Suprapubic skin (tissue), 4 donors: ENCODE measurements at regions not wholly inside any gene's neighbourhood (a gene's known extent, or its start where the extent isn't known, plus 50 kb on each side); places are given as distances from the start of the nearest gene placed in this dataset.

ENCODE experiments used
- EP300 ChIP-seq: sonication (generic); formaldehyde crosslinking; IDR thresholded peaks from one replicate; pipeline ENCODE4 v1.6.1; 2017; ENCODE audit warnings: antibody characterized with exemption
- POLR2A ChIP-seq, 2 donors: fragments of 450-650 bp; IDR thresholded peaks; one replicate each; pipeline ENCODE4 v1.6.1; 2017; ENCODE audit warnings: antibody characterized with exemption in 2 of 2, mild to moderate bottlenecking in 2 of 2, moderate library complexity in 2 of 2
- POLR2AphosphoS5 ChIP-seq, 3 donors: sonication (generic); formaldehyde crosslinking; IDR thresholded peaks; one replicate each; pipeline ENCODE4 v1.6.1; 2017; ENCODE audit warnings: antibody characterized with exemption in 3 of 3
- TF ChIP-seq, protein P1 (sequence below), 2 donors: fragments of 200-600 bp in 1 of 2; fragments of 450-650 bp in 1 of 2; sonication (generic) in 1 of 2; IDR thresholded peaks; one replicate each; pipeline ENCODE4 v1.5.1; 2016 to 2019; ENCODE audit warnings: antibody characterized with exemption in 2 of 2, mild to moderate bottlenecking in 1 of 2, moderate library complexity in 1 of 2

DNA sequence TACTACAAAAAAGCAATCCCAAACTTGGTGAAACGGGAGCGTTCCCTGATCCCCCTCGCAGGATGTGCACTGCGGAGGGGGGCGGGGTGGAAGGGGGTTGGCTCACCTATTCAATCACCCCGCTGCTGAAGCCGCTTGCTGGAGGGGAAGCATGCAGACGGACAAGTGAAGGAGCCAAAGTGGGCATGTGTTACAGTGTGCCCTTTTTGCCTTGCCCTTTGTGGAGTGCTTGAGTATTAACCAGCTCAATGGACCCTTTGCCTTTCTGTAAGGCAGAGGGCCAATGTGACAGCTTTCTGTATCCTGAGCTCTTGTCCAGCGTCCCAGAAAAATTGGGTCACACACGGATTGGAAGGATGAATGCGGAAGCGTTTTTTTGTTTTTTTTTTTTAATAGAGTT is 348.9 kb upstream of the NPSR1 start:
- TF ChIP-seq POLR2A (IDR thresholded peaks at IDR 0.05) = no peak
- TF ChIP-seq, protein P1, sequence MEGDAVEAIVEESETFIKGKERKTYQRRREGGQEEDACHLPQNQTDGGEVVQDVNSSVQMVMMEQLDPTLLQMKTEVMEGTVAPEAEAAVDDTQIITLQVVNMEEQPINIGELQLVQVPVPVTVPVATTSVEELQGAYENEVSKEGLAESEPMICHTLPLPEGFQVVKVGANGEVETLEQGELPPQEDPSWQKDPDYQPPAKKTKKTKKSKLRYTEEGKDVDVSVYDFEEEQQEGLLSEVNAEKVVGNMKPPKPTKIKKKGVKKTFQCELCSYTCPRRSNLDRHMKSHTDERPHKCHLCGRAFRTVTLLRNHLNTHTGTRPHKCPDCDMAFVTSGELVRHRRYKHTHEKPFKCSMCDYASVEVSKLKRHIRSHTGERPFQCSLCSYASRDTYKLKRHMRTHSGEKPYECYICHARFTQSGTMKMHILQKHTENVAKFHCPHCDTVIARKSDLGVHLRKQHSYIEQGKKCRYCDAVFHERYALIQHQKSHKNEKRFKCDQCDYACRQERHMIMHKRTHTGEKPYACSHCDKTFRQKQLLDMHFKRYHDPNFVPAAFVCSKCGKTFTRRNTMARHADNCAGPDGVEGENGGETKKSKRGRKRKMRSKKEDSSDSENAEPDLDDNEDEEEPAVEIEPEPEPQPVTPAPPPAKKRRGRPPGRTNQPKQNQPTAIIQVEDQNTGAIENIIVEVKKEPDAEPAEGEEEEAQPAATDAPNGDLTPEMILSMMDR (IDR thresholded peaks at IDR 0.05) = no peak
- no peak for TF ChIP-seq EP300
- no peak for TF ChIP-seq POLR2AphosphoS5 (IDR thresholded peaks at IDR 0.05)
